ENCODE measurements at regions not wholly inside any gene's neighbourhood (a gene's known extent, or its start where the extent isn't known, plus 50 kb on each side); places are given as distances from the start of the nearest gene placed in this dataset.

DNA sequence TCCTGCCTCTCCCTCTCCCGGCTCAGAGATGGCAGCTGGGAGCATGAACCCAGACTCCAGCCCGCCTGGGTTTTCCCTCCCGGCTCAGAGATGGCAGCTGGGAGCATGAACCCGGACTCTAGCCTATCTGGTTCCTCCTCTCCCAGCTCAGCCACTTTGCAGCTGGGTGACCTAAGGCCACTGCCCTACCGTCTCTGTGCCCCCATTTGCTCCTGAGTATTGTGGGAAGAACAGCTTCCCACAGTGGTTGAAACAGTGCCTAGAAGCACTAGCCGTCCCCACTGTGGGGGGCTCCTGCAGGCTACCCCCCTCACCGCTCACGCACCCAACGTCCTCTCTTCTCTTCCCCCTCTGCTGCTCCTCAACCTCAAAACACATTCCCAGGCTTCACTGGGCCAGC, 99.9 kb upstream of the GSE1 start:
- TF ChIP-seq, protein P1, sequence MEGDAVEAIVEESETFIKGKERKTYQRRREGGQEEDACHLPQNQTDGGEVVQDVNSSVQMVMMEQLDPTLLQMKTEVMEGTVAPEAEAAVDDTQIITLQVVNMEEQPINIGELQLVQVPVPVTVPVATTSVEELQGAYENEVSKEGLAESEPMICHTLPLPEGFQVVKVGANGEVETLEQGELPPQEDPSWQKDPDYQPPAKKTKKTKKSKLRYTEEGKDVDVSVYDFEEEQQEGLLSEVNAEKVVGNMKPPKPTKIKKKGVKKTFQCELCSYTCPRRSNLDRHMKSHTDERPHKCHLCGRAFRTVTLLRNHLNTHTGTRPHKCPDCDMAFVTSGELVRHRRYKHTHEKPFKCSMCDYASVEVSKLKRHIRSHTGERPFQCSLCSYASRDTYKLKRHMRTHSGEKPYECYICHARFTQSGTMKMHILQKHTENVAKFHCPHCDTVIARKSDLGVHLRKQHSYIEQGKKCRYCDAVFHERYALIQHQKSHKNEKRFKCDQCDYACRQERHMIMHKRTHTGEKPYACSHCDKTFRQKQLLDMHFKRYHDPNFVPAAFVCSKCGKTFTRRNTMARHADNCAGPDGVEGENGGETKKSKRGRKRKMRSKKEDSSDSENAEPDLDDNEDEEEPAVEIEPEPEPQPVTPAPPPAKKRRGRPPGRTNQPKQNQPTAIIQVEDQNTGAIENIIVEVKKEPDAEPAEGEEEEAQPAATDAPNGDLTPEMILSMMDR (IDR thresholded peaks at IDR 0.05; ENCODE audit: poor library complexity) = no peak
- TF ChIP-seq EZH2phosphoT487 (IDR thresholded peaks at IDR 0.05; ENCODE audit: low read depth, severe bottlenecking, unreplicated experiment) (no peak), EZH2 (IDR thresholded peaks at IDR 0.05; ENCODE audit: borderline replicate concordance) (no peak)
- Histone ChIP-seq H3K27ac (peak overlapping the region; percentile 93), H3K27me3 (no peaks in the 10 kb centered on the region), H4K20me1 (ENCODE audit: insufficient read depth, poor library complexity, severe bottlenecking) (no peaks in the 10 kb centered on the region), H3K79me2 (no peaks in the 10 kb centered on the region), H3K4me1 (ENCODE audit: insufficient read depth) (peaks cover 44% of the 10 kb centered on the region), H3K36me3 (replicated peaks; ENCODE audit: insufficient read depth, low read depth) (no peaks in the 10 kb centered on the region), H3K4me2 (no peak overlapping the region), H3K9me3 (ENCODE audit: low read depth) (no peaks in the 10 kb centered on the region), H2AFZ (no peak overlapping the region), H3K9me2 (replicated peaks; ENCODE audit: insufficient read depth) (no peaks in the 10 kb centered on the region), H3K4me3 (no peak overlapping the region)
- no peak for DNase-seq (ENCODE audit: low spot score)
- 95% methylated on average over 8 of the region's 9 CpGs for WGBS (ENCODE audit: low lambda C conversion rate, missing lambda C conversion rate)

DNA sequence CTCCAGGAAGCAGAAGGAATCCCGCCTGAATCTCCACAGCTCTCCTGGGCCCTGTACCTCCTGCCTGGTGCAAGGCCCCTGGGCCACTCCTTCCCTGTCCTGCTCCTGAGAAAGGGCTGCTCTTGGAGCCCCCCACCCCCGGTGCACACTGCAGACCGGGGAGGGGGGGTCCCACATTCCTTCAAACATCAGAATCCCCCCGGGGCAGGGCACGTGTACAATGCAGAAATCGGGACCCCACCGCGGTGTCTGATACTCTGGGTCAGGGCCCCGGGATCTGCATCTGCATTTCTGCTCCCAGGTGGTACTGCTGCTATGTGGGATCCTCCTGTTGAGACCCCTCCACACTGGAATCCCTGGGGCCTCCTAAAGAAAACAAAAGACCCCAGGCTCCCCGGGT, 99.5 kb upstream of the GSE1 start:
- H3K9me3 ChIP-seq (ENCODE audit: low read depth) = no peaks in the 10 kb centered on the region
- H2AFZ ChIP-seq = no peak overlapping the region
- WGBS (ENCODE audit: low lambda C conversion rate, missing lambda C conversion rate) = 75% methylated on average over 8 of the region's 10 CpGs
- no peak overlapping the region for H3K4me2 ChIP-seq
- H3K4me3 ChIP-seq = no peak overlapping the region
- H3K36me3 ChIP-seq (replicated peaks; ENCODE audit: insufficient read depth, low read depth) = no peaks in the 10 kb centered on the region
- no peaks in the 10 kb centered on the region for H3K79me2 ChIP-seq
- no peaks in the 10 kb centered on the region for H3K9me2 ChIP-seq (replicated peaks; ENCODE audit: insufficient read depth)
- H3K4me1 ChIP-seq (ENCODE audit: insufficient read depth) = peaks cover 44% of the 10 kb centered on the region
- H4K20me1 ChIP-seq (ENCODE audit: insufficient read depth, poor library complexity, severe bottlenecking) = no peaks in the 10 kb centered on the region
- TF ChIP-seq, protein P1 (IDR thresholded peaks at IDR 0.05; ENCODE audit: poor library complexity) = no peak
- no peak for TF ChIP-seq EZH2 (IDR thresholded peaks at IDR 0.05; ENCODE audit: borderline replicate concordance)
- TF ChIP-seq EZH2phosphoT487 (IDR thresholded peaks at IDR 0.05; ENCODE audit: low read depth, severe bottlenecking, unreplicated experiment) = no peak
- DNase-seq (ENCODE audit: low spot score) = no peak
- no peaks in the 10 kb centered on the region for H3K27me3 ChIP-seq
- H3K27ac ChIP-seq = peak overlapping the region; percentile 93

DNA sequence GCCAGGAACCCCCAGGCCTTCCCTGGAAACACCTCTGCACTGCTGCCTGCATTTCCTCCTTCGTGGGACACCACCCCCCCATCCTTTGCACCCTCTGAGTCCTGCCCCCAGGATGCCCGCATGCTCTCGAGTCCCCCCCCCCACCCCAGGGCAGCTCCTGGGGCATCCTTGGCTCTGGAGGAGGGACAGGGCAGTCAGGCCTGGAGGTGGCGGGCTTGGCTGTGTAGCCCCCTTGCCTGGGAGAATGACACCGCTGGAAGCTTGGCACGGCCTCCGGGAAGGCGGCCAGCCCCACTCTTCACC, 98.9 kb upstream of the GSE1 start:
- no peaks in the 10 kb centered on the region for H3K27me3 ChIP-seq
- no peaks in the 10 kb centered on the region for H3K9me3 ChIP-seq (ENCODE audit: low read depth)
- H2AFZ ChIP-seq = no peak overlapping the region
- no peaks in the 10 kb centered on the region for H4K20me1 ChIP-seq (ENCODE audit: insufficient read depth, poor library complexity, severe bottlenecking)
- TF ChIP-seq EZH2 (IDR thresholded peaks at IDR 0.05; ENCODE audit: borderline replicate concordance) = no peak
- TF ChIP-seq, protein P1 (IDR thresholded peaks at IDR 0.05; ENCODE audit: poor library complexity) = peak; percentile 9
- no peak for TF ChIP-seq EZH2phosphoT487 (IDR thresholded peaks at IDR 0.05; ENCODE audit: low read depth, severe bottlenecking, unreplicated experiment)
- 39% methylated on average over 7 of the region's 8 CpGs for WGBS (ENCODE audit: low lambda C conversion rate, missing lambda C conversion rate)
- H3K27ac ChIP-seq = peak overlapping the region; percentile 93
- DNase-seq (ENCODE audit: low spot score) = no peak
- H3K4me2 ChIP-seq = peak overlapping the region; percentile 58
- no peaks in the 10 kb centered on the region for H3K36me3 ChIP-seq (replicated peaks; ENCODE audit: insufficient read depth, low read depth)
- H3K4me1 ChIP-seq (ENCODE audit: insufficient read depth) = peaks cover 44% of the 10 kb centered on the region
- no peaks in the 10 kb centered on the region for H3K9me2 ChIP-seq (replicated peaks; ENCODE audit: insufficient read depth)
- H3K4me3 ChIP-seq = no peak overlapping the region
- no peaks in the 10 kb centered on the region for H3K79me2 ChIP-seq

Data from hepatocyte (in vitro differentiated cells).